Neural cell (in vitro differentiated cells): ENCODE measurements at regions not wholly inside any gene's neighbourhood (a gene's known extent, or its start where the extent isn't known, plus 50 kb on each side); places are given as distances from the start of the nearest gene placed in this dataset.

Source experiments
- EP300 ChIP-seq: fragments of 450-650 bp; conservative IDR thresholded peaks from 2 replicates; pipeline ENCODE4 v1.6.1; 2014; ENCODE audit warnings: antibody characterized with exemption, mild to moderate bottlenecking, moderate library complexity; ENCODE audit not compliant: poor library complexity, severe bottlenecking
- EZH2 ChIP-seq: fragments of 200-600, 300-800 bp; shearing (Covaris generic), sonication (generic); IDR thresholded peaks from 2 replicates; pipeline ENCODE4 v1.6.1; 2014; ENCODE audit warnings: antibody characterized with exemption, low read length, borderline replicate concordance, mild to moderate bottlenecking; ENCODE audit not compliant: insufficient read depth, poor library complexity, severe bottlenecking
- MXI1 ChIP-seq: fragments of 450-650 bp; conservative IDR thresholded peaks from 2 replicates; pipeline ENCODE4 v1.6.1; 2014; ENCODE audit warnings: antibody characterized with exemption, mild to moderate bottlenecking; ENCODE audit not compliant: poor library complexity, severe bottlenecking
- POLR2AphosphoS5 ChIP-seq: IDR thresholded peaks from 2 replicates; pipeline ENCODE4 v1.6.1; 2012
- SMC3 ChIP-seq: fragments of 450-650 bp; conservative IDR thresholded peaks from 2 replicates; pipeline ENCODE4 v1.6.1; 2014; ENCODE audit warnings: antibody characterized with exemption, mild to moderate bottlenecking, moderate library complexity; ENCODE audit not compliant: poor library complexity
- TF ChIP-seq, protein P1 (sequence below): fragments of 450-650 bp; IDR thresholded peaks from 2 replicates; pipeline ENCODE4 v1.5.1; 2014; ENCODE audit warnings: antibody characterized with exemption, mild to moderate bottlenecking, moderate library complexity; ENCODE audit not compliant: poor library complexity, severe bottlenecking
- TF ChIP-seq, protein P2 (sequence below): IDR thresholded peaks from 2 replicates; pipeline ENCODE4 v1.6.1; 2012; ENCODE audit warnings: borderline replicate concordance

DNA sequence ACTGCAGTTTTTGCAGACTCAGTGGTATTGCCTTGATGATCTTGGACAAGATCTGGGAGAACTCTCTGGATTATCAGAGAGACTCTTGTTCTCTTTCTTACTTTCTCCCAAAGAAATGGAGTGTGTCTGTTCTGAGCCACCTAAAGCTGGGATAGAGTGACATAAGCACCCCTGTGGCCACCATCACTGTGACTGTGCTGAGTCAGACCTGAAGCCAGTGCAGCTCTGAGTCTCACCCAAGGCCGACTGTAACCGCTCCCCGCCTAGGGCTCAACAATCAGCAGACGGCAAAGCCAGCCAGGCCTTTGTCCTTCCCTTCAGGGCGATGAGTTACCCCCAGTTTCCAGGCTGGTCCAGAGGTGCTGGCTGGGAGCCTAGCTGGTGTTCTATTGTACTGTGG, 795.6 kb downstream of the UQCRFS1 start:
- TF ChIP-seq, protein P1, sequence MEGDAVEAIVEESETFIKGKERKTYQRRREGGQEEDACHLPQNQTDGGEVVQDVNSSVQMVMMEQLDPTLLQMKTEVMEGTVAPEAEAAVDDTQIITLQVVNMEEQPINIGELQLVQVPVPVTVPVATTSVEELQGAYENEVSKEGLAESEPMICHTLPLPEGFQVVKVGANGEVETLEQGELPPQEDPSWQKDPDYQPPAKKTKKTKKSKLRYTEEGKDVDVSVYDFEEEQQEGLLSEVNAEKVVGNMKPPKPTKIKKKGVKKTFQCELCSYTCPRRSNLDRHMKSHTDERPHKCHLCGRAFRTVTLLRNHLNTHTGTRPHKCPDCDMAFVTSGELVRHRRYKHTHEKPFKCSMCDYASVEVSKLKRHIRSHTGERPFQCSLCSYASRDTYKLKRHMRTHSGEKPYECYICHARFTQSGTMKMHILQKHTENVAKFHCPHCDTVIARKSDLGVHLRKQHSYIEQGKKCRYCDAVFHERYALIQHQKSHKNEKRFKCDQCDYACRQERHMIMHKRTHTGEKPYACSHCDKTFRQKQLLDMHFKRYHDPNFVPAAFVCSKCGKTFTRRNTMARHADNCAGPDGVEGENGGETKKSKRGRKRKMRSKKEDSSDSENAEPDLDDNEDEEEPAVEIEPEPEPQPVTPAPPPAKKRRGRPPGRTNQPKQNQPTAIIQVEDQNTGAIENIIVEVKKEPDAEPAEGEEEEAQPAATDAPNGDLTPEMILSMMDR: no peak
- TF ChIP-seq EP300 (no peak), SMC3 (no peak), EZH2 (no peak), POLR2AphosphoS5 (no peak), MXI1 (no peak)
- TF ChIP-seq, protein P2, sequence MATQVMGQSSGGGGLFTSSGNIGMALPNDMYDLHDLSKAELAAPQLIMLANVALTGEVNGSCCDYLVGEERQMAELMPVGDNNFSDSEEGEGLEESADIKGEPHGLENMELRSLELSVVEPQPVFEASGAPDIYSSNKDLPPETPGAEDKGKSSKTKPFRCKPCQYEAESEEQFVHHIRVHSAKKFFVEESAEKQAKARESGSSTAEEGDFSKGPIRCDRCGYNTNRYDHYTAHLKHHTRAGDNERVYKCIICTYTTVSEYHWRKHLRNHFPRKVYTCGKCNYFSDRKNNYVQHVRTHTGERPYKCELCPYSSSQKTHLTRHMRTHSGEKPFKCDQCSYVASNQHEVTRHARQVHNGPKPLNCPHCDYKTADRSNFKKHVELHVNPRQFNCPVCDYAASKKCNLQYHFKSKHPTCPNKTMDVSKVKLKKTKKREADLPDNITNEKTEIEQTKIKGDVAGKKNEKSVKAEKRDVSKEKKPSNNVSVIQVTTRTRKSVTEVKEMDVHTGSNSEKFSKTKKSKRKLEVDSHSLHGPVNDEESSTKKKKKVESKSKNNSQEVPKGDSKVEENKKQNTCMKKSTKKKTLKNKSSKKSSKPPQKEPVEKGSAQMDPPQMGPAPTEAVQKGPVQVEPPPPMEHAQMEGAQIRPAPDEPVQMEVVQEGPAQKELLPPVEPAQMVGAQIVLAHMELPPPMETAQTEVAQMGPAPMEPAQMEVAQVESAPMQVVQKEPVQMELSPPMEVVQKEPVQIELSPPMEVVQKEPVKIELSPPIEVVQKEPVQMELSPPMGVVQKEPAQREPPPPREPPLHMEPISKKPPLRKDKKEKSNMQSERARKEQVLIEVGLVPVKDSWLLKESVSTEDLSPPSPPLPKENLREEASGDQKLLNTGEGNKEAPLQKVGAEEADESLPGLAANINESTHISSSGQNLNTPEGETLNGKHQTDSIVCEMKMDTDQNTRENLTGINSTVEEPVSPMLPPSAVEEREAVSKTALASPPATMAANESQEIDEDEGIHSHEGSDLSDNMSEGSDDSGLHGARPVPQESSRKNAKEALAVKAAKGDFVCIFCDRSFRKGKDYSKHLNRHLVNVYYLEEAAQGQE: no peak
